ENCODE measurements at regions not wholly inside any gene's neighbourhood (a gene's known extent, or its start where the extent isn't known, plus 50 kb on each side); places are given as distances from the start of the nearest gene placed in this dataset.

DNA sequence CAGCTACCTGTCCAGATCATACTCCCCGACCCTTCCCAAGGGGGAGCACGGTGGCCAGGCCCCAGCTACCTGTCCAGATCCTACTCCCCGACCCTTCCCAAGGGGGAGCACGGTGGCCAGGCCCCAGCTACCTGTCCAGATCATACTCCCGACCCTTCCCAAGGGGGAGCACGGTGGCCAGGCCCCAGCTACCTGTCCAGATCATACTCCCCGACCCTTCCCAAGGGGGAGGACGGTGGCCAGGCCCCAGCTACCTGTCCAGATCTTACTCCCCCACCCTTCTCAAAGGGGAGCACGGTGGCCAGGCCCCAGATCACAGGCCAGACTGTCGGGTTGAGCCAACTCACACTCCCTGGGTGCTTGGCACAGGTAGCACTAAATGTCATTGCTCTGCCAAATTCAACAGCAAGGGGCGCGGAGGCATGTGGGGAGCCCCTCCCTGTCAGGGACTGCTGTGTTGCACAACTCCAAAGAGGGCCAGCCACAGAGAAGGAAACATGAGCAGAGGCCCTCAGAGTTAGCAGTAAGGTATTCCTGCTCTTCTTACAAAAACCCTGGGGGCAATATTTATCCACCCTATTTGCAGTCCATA lies 136.9 kb downstream of the OLFM1 start:
- DNase-seq (ENCODE audit: low read depth), result no peak
- H3K4me3 ChIP-seq (ENCODE audit: low read length), result no peak overlapping the region
- TF ChIP-seq, protein P1, sequence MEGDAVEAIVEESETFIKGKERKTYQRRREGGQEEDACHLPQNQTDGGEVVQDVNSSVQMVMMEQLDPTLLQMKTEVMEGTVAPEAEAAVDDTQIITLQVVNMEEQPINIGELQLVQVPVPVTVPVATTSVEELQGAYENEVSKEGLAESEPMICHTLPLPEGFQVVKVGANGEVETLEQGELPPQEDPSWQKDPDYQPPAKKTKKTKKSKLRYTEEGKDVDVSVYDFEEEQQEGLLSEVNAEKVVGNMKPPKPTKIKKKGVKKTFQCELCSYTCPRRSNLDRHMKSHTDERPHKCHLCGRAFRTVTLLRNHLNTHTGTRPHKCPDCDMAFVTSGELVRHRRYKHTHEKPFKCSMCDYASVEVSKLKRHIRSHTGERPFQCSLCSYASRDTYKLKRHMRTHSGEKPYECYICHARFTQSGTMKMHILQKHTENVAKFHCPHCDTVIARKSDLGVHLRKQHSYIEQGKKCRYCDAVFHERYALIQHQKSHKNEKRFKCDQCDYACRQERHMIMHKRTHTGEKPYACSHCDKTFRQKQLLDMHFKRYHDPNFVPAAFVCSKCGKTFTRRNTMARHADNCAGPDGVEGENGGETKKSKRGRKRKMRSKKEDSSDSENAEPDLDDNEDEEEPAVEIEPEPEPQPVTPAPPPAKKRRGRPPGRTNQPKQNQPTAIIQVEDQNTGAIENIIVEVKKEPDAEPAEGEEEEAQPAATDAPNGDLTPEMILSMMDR (IDR thresholded peaks at IDR 0.05; ENCODE audit: insufficient read depth, low read depth, low read length, missing control alignments), result no peak

GRCh38 chr9:135224921-135225541 lies 137.6 kb downstream of the OLFM1 start:
- DNase-seq (ENCODE audit: low read depth), result no peak
- TF ChIP-seq, protein P1 (IDR thresholded peaks at IDR 0.05; ENCODE audit: insufficient read depth, low read depth, low read length, missing control alignments), result no peak
- no peak overlapping the region for H3K4me3 ChIP-seq (ENCODE audit: low read length)

GRCh38 chr9:135225619-135226228 lies 138.3 kb downstream of the OLFM1 start:
- H3K4me3 ChIP-seq (ENCODE audit: low read length), result no peak overlapping the region
- TF ChIP-seq, protein P1 (IDR thresholded peaks at IDR 0.05; ENCODE audit: insufficient read depth, low read depth, low read length, missing control alignments), result no peak
- DNase-seq (ENCODE audit: low read depth), result no peak

DNA sequence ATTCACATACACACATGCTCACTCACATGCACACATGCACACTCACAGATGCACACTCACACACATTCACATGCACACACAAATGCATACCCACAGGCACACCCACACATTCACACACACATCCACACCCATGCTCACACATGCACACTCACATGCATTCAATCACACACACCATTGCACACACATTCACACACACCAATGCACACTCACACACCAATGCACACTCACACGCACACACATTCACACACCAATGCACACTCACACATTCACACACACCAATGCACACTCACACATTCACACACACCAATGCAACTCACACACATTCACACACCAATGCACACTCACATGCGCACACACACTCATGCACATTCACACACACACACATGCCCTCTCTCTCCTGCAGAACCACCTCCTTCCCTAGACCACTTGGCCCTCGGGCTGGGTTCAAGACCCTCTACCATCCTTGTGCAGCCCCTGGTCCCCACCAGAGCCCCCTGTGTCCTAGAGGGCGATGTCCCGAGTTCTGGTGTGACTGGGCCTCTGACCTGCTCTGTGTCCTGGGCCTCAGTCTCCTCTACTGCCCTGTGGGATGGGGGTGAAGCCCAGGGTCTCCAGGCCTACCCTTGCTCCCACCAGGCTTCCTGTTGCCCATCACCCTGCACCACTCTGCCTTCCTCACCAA lies 139.0 kb downstream of the OLFM1 start:
- H3K4me3 ChIP-seq (ENCODE audit: low read length), result no peak overlapping the region
- TF ChIP-seq, protein P1 (IDR thresholded peaks at IDR 0.05; ENCODE audit: insufficient read depth, low read depth, low read length, missing control alignments), result no peak

DNA sequence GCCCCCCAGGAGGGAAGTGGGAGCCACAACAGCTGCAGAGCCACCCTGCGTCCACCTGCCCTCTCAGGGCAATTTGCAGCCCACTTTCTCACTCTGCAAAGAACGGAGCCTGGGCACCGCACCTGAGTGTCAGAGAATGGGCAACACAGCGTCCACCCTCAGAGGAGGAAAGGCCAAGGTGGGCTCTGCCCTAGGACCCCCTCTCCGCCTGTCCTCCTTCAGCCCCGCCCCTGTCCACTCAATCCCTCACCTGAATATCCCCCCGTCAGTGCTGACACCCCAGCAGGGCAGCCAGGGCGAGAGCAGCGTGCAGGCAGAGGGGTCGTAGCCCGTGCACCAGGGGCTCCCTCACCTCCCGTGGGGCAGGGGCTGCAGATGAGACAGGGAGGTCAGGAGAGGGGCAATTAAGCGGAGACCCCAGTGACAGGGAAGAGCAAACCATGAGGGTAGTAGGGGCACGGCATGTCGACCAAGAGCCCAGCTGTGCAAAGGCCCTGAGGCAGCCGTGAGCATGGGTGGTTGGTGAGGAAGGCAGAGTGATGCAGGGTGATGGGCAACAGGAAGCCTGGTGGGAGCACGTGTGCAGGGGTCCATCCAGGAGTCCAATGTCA lies 140.3 kb downstream of the OLFM1 start:
- TF ChIP-seq, protein P1 (IDR thresholded peaks at IDR 0.05; ENCODE audit: insufficient read depth, low read depth, low read length, missing control alignments), result no peak
- no peak overlapping the region for H3K4me3 ChIP-seq (ENCODE audit: low read length)
- no peak for DNase-seq (ENCODE audit: low read depth)

More for the DNA sequence above, 139.0 kb downstream of the OLFM1 start:
- no peak for DNase-seq (ENCODE audit: low read depth)

DNA sequence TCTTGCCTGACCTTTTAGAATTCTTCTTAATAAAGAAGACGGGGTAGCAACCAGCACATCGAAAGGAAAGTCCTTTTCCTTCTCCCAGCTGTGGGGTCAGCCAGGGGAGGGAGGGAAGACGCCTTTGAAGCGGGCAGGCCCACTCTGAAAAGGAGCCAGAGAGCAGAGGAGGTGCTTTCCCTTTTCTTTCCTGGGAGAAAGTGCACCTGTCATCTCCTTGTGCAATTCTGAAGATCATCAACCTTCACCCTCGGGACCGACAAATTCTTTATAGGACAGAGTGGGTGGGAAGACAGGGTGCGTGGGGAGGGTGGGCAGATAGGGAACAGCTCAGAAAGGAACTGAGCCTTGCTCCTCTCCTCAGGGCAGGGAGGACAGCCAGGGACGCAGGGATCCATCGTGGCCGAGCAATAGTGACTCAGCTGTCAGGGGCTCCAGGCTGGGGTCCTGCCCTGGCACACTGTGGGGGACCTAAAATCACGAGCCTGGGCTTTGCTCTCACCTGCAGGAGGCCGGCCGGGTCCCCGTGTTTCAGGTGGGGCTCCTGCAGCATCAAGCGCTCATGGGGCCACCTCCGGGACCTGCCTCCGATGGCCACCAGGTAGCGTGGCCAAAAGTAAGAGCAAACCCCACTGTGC lies 141.0 kb downstream of the OLFM1 start:
- TF ChIP-seq, protein P1 (IDR thresholded peaks at IDR 0.05; ENCODE audit: insufficient read depth, low read depth, low read length, missing control alignments), result no peak
- DNase-seq (ENCODE audit: low read depth), result no peak
- no peak overlapping the region for H3K4me3 ChIP-seq (ENCODE audit: low read length)

Measured in epithelial cell of esophagus (primary cell).